Upper lobe of left lung (tissue), 4 donors: ENCODE measurements at regions not wholly inside any gene's neighbourhood (a gene's known extent, or its start where the extent isn't known, plus 50 kb on each side); places are given as distances from the start of the nearest gene placed in this dataset.

ENCODE experiments used
- EP300 ChIP-seq, 4 donors: sonication (generic); formaldehyde crosslinking; IDR thresholded peaks; one replicate each; pipeline ENCODE4 v1.5.1; 2017; ENCODE audit warnings: antibody characterized with exemption in 4 of 4, control low read depth in 2 of 4
- POLR2A ChIP-seq, 4 donors: fragments of 450-650 bp; IDR thresholded peaks; one replicate each; pipeline ENCODE4 v1.5.1; 2016 to 2017; ENCODE audit warnings: antibody characterized with exemption in 4 of 4, mild to moderate bottlenecking in 2 of 4
- POLR2AphosphoS5 ChIP-seq, 2 donors: sonication (generic); formaldehyde crosslinking; IDR thresholded peaks; one replicate each; pipeline ENCODE4 v1.5.1; 2017; ENCODE audit warnings: antibody characterized with exemption in 2 of 2
- TF ChIP-seq, protein P1 (sequence below), 6 experiments: fragments of 450-650 bp in 4 of 6; fragments of 200-600 bp in 2 of 6; sonication (generic) in 2 of 6; IDR thresholded peaks; one replicate each; pipeline ENCODE4 v1.5.1; 2016 to 2019; ENCODE audit warnings: antibody characterized with exemption in 6 of 6

DNA sequence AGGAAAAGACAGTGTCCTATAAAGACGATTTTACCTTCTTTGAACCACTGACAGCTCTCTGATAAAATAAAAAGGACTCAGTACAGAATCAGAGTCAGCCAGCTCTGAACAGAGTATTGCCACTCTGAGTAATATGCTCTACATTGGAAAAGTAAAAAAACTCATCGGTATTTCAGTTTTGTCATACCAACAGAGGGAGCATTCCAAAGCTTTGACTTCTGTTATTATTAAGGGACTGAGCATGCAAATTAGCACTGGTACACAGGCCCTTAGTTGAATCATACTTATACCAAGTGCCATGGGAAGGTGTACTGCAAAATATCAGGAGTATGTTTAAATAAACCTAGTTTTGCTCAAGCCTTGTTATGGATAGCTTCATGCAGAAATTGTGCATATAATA lies 509.0 kb upstream of the KIF2B start:
- TF ChIP-seq, protein P1, sequence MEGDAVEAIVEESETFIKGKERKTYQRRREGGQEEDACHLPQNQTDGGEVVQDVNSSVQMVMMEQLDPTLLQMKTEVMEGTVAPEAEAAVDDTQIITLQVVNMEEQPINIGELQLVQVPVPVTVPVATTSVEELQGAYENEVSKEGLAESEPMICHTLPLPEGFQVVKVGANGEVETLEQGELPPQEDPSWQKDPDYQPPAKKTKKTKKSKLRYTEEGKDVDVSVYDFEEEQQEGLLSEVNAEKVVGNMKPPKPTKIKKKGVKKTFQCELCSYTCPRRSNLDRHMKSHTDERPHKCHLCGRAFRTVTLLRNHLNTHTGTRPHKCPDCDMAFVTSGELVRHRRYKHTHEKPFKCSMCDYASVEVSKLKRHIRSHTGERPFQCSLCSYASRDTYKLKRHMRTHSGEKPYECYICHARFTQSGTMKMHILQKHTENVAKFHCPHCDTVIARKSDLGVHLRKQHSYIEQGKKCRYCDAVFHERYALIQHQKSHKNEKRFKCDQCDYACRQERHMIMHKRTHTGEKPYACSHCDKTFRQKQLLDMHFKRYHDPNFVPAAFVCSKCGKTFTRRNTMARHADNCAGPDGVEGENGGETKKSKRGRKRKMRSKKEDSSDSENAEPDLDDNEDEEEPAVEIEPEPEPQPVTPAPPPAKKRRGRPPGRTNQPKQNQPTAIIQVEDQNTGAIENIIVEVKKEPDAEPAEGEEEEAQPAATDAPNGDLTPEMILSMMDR (IDR thresholded peaks at IDR 0.05) = no peak
- TF ChIP-seq POLR2A (IDR thresholded peaks at IDR 0.05) (no peak), POLR2AphosphoS5 (IDR thresholded peaks at IDR 0.05) (no peak), EP300 (IDR thresholded peaks at IDR 0.05) (no peak)
